ENCODE measurements at regions not wholly inside any gene's neighbourhood (a gene's known extent, or its start where the extent isn't known, plus 50 kb on each side); places are given as distances from the start of the nearest gene placed in this dataset.

DNA sequence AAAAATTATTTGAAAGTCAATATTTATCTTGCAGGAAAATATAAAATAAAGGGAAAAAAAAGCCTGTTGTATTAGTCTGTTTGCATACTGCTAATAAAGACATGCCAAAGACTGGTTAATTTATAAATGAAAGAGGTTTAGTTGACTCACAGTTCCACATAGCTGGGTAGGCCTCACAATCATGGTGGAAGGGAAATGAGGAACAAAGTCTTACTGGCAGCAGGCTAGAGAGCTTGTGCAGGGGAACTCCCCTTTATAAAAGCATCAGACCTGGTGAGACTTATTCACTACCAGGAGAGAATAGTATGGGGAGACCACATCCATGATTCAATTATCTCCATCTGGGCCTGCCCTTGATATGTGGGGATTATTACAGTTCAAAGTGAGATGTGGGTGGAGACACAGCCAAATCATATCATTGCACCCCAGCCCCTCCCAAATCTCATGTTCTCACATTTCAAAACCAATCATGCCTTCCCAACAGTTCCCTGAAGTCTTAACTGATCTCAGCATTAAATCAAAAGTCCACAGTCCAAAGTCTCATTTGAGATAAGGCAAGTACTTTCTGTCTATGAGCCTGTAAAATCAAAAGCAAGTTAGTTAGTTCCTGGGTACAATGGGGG lies 1416.5 kb upstream of the SPRY2 start:
- no peak for DNase-seq

- DNase-seq: no peak
These were observed 1404.5 kb upstream of the SPRY2 start for GRCh38 chr13:81745391-81745790.

DNA sequence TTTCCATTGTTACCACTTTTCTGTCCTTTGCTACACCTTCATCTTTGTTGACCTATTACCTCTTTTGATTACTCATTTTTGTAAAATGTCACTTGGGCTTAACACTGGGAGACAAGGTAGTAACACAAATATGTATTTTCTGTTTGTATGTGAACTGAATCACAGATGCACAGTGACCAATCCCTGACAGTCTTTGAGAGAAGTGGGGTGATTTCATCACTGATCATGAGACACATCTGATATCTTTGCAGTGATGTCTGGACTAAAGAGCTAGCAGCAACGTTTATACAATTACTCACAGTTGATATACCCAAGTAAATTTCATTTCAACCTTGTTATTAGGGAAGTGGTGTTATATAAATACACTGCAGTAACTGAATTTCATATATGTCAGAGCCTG lies 1397.4 kb upstream of the SPRY2 start:
- DNase-seq: no peak

DNA sequence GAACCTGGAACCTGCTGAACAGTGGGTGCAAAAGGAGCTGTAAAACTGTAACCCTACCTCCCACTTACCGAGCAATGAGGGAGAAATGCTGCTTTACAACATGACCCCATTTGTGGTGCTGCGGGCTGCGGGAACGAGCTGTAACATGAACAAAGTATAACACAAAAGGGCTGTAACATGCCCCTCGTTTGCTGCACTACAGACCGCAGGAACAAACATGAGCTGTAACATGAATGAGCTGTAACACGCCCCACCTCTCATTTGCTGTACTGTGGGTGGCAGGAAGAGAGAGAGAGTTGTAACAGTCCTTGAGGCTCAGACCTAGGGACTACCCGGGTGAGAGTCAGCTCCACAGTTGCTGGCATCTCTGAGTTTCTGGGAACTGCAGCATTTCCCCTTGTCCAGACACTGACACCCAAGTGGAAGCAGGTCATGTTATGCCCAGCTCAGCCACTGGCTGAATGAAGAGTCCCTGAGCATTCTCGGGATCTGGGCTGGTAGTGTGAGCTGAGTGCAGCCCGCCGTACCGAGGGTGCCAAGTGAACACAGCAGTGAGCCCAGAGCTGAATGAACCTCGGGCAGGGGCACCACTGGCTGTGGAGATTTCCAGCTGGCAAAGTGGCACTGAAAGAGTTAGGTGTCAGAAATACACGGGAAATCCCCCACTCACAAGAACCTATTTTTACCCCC lies 1385.3 kb upstream of the SPRY2 start:
- no peak for DNase-seq

DNA sequence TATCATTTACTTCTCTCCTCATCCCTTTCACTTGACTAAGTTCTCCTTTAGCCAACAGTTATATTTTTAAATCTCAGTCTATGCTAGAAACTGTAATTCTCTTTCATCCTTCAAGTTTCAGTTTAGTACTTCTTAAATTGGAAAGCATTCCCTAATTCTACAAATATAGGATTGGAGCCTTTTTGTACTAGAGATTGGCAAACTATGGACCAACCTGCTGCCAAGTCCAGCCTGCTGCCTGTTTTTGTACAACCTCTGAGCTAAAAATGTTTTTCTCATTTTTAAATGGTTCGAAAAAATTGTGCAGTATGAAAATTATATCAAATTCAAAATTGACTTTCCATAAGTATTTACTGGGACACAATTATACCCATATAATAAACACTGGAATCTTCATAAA lies 1381.5 kb upstream of the SPRY2 start:
- no peak for DNase-seq

GRCh38 chr13:81721400-81721799 lies 1380.5 kb upstream of the SPRY2 start:
- no peak for DNase-seq

DNA sequence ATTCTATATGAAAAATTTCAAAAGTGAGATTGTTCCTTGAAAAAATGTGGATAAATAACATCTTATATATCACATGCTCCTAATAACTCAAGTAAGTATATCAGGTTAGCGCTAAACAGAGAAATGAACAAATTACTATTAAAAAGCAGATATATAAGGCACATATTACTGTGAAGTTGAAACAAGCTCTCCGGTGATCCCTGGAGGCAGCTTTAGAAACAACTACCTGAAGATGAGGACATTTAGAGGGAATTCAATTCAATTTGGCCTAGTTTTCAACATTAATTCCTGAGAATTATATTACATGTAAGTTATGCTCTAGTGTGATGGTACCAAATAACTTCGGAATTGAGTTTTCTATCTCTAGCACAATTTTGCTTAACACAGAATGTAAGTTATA lies 1373.6 kb upstream of the SPRY2 start:
- no peak for DNase-seq

DNA sequence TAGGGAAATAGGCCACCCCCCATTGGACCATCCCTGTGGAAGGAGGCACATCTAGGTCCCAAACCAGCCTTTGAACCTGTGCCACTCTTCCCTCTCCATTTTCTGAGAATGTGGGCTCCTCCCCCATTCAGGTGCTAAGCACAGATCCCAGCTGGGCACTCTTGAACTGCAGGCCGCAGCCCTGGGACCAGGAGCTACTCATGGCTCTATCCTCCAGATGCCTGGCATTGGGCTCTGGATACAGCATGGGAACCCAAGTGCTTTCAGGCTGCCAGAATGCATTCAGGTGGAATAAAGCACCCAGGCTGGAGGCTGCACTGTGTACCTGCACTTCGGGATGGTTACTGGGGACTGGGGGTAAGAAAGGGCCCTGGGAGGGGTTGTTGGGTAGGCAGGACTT lies 1372.3 kb upstream of the SPRY2 start:
- DNase-seq: no peak

- no peak for DNase-seq
These were observed 1356.9 kb upstream of the SPRY2 start for GRCh38 chr13:81697826-81698225.

- DNase-seq: peak; percentile 11
These were observed 1346.0 kb upstream of the SPRY2 start for GRCh38 chr13:81686877-81687276.

GRCh38 chr13:81683521-81683920 lies 1342.6 kb upstream of the SPRY2 start:
- no peak for DNase-seq

DNA sequence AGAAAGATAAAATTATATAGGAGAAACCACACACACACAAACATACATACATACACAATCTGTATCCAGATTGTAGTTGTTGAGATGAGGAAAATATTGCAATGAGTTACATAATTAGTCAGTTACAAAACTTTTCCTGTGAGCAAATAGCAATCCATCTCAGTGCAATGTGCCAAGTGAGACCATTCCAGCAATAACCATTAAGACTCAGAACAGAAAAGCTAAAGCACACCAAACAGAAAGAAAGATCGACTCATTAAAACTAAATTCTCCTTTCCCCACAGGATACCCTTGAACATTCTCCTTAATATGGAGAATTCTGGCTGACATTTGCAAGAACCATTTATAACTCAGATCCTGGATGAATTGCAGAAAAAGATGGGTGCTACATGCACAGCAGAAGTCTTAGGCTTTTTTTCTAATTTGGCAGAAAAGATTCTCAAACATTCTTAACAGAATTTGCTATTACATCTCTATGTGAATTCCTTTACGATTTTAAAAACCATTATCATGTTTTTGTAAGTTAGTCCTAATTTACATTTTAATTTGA lies 1341.2 kb upstream of the SPRY2 start:
- DNase-seq: no peak

DNA sequence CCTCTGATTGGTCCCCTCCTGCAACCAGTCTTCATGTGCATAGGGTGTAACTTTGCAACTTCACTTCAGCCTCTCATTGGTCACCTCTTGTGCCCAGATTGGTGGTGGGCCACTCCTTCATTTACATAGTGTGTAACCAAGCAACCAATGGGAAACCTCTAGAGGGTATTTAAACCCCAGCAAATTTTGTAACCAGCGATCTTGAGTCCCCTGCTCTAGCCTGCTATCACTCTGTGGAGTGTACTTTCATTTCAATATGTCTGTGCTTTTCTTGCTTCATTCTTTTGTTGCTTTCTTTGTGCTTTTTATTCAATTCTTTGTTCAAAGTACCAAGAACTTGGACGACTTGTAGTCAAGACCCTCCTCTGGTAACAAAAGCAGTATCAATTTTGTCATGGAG lies 1336.9 kb upstream of the SPRY2 start:
- no peak for DNase-seq

DNA sequence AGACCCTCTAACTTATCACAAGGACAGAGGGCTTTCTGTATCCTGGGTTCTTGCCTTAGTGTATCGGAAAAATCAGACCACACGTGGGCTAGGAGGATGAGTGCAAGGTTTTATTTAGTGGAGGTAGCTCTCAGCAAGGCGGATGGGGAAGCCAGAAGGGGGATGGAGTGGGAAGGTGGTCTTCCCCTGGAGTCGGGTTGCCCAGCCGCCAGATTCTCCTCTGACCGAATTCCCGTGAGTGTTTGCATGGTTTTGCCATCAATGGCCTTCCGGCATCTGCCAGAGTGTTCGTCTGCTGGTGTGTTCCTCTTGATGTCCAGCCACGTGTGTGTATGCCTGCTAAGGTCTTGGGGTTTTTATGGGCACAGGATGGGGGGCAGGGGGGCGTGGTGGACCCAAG lies 1335.1 kb upstream of the SPRY2 start:
- no peak for DNase-seq

GRCh38 chr13:81671064-81671463 lies 1330.1 kb upstream of the SPRY2 start:
- no peak for DNase-seq

GRCh38 chr13:81670048-81670447 lies 1329.1 kb upstream of the SPRY2 start:
- no peak for DNase-seq

- no peak for DNase-seq
These were observed 1323.9 kb upstream of the SPRY2 start for GRCh38 chr13:81664872-81665271.

DNA sequence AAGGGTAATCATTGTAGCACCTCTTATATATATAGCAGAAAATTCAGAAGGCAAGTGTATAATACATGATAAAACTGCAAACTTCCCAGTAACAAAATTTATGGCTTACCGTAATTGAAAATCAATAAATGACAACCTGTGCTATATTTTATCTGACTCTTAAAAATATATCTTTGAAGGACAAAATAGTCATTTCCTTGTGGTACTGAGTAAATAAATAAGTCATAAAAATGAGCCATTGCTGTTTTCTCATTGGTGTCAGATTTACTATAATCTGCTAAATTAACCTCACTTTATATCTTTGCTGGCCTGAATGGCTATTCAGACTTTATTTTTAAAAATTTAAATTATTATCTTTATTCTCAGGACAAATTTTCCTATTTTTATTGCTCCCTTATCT lies 1319.1 kb upstream of the SPRY2 start:
- no peak for DNase-seq

DNA sequence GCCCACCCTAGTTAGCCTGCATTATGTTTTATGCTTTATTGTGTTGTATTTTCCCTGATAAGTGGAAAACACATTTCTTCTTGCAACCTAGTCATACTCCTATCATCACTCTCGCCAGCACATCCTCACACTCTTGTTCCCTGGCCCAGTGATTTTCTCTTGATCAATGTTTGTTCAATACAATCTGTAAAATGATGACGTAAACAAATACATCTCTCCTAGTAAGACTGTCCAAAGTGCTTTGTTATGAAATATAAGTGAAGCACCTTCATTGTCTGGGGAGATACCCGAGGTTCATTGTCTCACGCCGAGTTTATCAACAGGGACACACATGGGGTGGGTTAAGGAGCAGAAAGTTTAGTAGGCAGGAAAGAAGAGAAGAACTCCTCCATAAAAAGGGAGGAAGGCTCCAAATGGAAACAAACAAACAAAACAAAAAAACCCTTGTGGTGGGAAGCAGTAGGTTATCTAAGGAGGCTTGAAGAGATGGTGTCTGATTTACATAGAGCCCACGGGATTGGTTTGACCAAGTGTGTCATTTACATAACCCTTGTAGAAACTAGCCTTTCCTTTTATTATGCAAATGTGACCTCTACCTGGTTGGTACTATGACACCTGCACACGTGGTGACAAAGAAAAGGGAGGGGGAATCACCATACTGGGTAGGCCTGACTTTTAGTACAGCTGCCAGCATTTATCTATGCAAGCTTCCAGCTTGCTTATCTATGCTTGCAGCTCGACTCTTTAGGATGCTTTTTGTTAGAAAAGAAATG lies 1317.9 kb upstream of the SPRY2 start:
- DNase-seq: no peak

DNA sequence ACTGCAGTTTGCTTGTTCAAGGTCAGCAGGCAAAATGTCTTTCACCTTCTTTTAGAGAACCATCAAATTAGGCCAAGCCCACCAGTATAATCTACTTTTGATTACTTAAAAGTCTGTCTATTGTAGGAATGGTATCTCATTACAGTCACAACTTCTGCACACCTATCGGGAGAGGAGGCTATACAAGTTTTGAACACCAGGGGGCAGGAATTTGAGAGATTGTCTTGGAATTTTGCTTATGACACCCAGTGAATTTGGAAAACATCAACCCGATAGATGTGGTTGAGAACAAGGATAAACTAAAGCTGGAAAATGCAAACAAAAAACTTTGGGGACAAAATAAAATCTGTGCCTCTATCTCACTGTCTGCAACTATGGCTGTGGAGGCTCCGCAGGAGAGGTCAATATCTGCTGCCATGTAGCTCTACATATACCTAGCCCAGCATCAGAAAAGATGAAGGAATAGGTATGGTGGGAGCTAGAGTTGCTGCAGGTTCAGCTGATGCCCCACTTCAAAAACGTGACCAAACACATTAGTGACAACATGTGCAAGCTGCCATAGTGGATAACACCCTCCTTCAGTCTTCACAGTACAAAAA lies 1299.2 kb upstream of the SPRY2 start:
- DNase-seq: no peak

DNA sequence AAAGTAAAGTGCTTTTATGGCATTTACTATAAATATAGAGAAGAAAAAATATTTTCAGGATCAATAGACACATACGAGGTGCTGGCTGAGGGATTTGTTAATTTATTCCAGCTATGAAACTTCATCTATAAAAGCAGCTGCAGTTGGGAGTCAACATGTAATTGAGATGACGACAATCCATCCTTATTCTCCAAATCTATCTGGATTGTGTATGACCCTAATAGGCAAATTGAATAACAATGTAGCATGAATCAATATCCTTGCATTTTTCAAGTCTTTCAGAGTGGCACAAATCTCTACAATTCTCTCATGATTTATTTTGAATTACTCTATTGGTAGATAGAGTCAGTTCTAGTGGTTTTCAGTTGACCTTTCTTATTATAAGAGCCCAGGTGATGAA lies 1296.5 kb upstream of the SPRY2 start:
- no peak for DNase-seq

GRCh38 chr13:81636120-81636519 lies 1295.2 kb upstream of the SPRY2 start:
- no peak for DNase-seq

DNA sequence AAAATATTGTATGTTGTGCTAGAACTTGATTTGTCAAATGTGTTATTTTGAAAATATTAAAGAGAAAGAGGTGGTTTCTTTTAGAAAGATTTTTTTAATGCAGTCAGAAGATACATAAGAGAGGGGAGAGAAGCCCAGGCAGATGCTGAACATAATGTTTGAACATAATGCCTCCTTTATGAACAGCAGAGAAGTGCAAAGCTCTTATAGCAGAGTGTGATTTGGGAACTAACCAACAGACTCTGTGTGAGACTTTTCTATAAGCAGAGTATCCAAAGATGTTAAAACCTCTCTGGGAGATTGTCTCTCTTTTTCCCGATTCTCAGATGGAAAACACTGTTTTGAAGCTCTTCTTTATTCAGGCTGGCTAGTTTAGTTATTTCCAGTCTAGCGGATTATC lies 1274.1 kb upstream of the SPRY2 start:
- no peak for DNase-seq

All from hindlimb muscle (tissue), 1 donor.